ENCODE measurements at regions not wholly inside any gene's neighbourhood (a gene's known extent, or its start where the extent isn't known, plus 50 kb on each side); places are given as distances from the start of the nearest gene placed in this dataset.

DNA sequence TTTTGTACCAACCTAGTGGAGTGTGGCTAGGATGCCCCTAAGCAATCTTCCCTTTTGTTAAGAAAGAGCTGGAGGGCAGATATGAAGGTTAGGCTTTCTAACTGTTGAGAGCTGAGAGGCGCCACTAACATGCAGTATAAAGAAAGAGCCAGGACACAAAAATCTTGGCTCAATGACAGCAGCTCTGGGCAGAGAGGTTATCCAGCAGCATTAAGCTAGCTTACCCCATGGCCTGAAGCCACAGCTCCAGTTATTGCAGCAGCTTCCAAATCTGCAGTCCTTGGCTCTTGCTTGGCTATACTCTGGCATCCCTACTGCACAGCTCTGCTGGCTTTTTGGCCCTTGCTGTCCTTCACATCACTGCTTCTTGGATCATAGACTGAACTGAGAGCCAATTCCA, 213.4 kb downstream of the GPD2 start:
- TF ChIP-seq POLR2A (IDR thresholded peaks at IDR 0.05) (no peak), CTCF (IDR thresholded peaks at IDR 0.05) (no peak)
